Adrenal gland (tissue), 9 donors: ENCODE measurements at regions not wholly inside any gene's neighbourhood (a gene's known extent, or its start where the extent isn't known, plus 50 kb on each side); places are given as distances from the start of the nearest gene placed in this dataset.
"Not testable (repeated sequence)": the region's sequence is repeated elsewhere in the genome, so short reads cannot be mapped to it uniquely, and the experiment has no call there.

ENCODE experiments used
- DNase-seq, 7 donors: peaks; one replicate each; pipeline ENCODE4 v3.0.0-alpha.2; 2019 to 2020
- H3K27ac ChIP-seq, 5 donors: fragments of 200-600 bp; sonication (generic) in 4 of 5; 1 replicate in 3 of 5; 2 replicates in 2 of 5; pipeline versions ENCODE4 v1.5.1 to v1.8.0; 2016 to 2020; ENCODE audit warnings: mild to moderate bottlenecking in 1 of 5
- H3K27me3 ChIP-seq: fragments of 200-600 bp; 2 replicates; pipeline ENCODE4 v1.8.0; 2021
- H3K36me3 ChIP-seq, 2 donors: fragments of 200-600 bp; replicated peaks in 1 of 2; 1 replicate in 1 of 2; 2 replicates in 1 of 2; pipeline versions ENCODE4 v1.5.1 to v1.8.0; 2018 to 2022
- H3K4me1 ChIP-seq, 2 donors: fragments of 200-600 bp; replicated peaks in 1 of 2; 1 replicate in 1 of 2; 2 replicates in 1 of 2; pipeline versions ENCODE4 v1.5.1 to v1.8.0; 2018 to 2021
- H3K4me3 ChIP-seq, 4 donors: fragments of 200-600 bp; sonication (generic) in 3 of 4; one replicate each; pipeline ENCODE4 v1.5.1; 2016 to 2018
- H3K9me3 ChIP-seq, 3 donors: fragments of 200-600 bp; sonication (generic) in 1 of 3; replicated peaks in 1 of 3; 1 replicate in 2 of 3; 2 replicates in 1 of 3; pipeline versions ENCODE4 v1.5.1 to v1.8.0; 2016 to 2021
- CTCF ChIP-seq, 6 experiments: fragments of 450-650 bp in 4 of 6; fragments of 200-600 bp in 2 of 6; sonication (generic) in 1 of 6; IDR thresholded peaks; 1 replicate in 5 of 6; 2 replicates in 1 of 6; pipeline versions ENCODE4 v1.5.1 to v1.8.0; 2016 to 2021; ENCODE audit warnings: antibody characterized with exemption in 6 of 6, mild to moderate bottlenecking in 2 of 6, moderate library complexity in 1 of 6
- POLR2A ChIP-seq, 2 donors: fragments of 450-650 bp; IDR thresholded peaks; one replicate each; pipeline ENCODE4 v1.6.1; 2017; ENCODE audit warnings: antibody characterized with exemption in 2 of 2, mild to moderate bottlenecking in 2 of 2, moderate library complexity in 1 of 2
- WGBS, 4 donors: extraction: QIAGEN DNeasy Blood & Tissue Kit in 2 of 4; methylation state at CpG; one replicate each; pipeline versions ENCODE4 v1.1.5 to v1.1.7; 2013 to 2017; 5-methylcytosine and 5-hydroxymethylcytosine counted together
- intact Hi-C, 2 donors: fragments of 100-400 bp; cut with DNase I; formaldehyde crosslinking; loops; one replicate each; pipeline versions ENCODE4 v1.14.1 to v1.15.0; 2022 to 2023
- donor health status: healthy with polysubstance abuse.
- donor health status: Bipolar disorder and iron deficiency.
- donor health status: DM: yes; HTN: yes; CAD: no.
- donor health status: DM: no; HTN: no; CAD: no.
- donor health status: DM: no; HTN: no; CAD: no.

DNA sequence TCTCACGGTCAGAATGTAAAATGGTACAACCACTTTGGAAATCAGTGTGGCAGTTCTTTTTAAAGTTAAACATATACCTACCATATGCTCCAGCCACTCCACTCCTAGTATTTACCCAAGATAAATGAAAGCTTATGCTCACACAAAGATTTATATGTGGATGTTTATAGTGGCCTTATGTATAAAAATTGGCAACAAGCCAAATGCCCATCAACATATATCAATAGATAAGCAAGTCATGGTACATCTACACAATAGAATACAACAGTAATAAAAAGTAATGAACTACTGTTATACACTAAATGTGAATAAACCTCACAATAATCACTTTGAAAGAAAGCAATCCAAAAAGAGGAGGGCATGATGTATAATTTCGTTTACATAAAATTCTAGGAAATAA is 153.5 kb upstream of the LMCD1 start:
- no peaks in the 10 kb centered on the region for H3K36me3 ChIP-seq
- H3K9me3 ChIP-seq: peaks cover 0 to 4% (median 0%) of the 10 kb centered on the region in 3 donors
- WGBS, 4 donors: 86 to 94% (median 88%) methylated on average over 2 of the region's 2 CpGs
- H3K27ac ChIP-seq: no peak overlapping the region
- no peak for DNase-seq
- H3K27me3 ChIP-seq: no peaks in the 10 kb centered on the region
- TF ChIP-seq CTCF (IDR thresholded peaks at IDR 0.05) (no peak), POLR2A (IDR thresholded peaks at IDR 0.05) (no peak)
- H3K4me3 ChIP-seq: no peak overlapping the region
- intact Hi-C loops: no loop called here
- no peaks in the 10 kb centered on the region for H3K4me1 ChIP-seq

GRCh38 chr3:8352475-8352874 is 149.1 kb upstream of the LMCD1 start:
- no peak for DNase-seq
- TF ChIP-seq POLR2A (IDR thresholded peaks at IDR 0.05): no peak
- TF ChIP-seq CTCF (IDR thresholded peaks at IDR 0.05): no peak
- Histone ChIP-seq H3K27me3 (no peaks in the 10 kb centered on the region), H3K27ac (no peak overlapping the region), H3K36me3 (no peaks in the 10 kb centered on the region), H3K4me3 (no peak overlapping the region), H3K9me3 (no peaks in the 10 kb centered on the region), H3K4me1 (no peaks in the 10 kb centered on the region)
- intact Hi-C loops: no loop called here
- WGBS, 4 donors: 88 to 93% (median 90%) methylated on average over 2 of the region's 2 CpGs

DNA sequence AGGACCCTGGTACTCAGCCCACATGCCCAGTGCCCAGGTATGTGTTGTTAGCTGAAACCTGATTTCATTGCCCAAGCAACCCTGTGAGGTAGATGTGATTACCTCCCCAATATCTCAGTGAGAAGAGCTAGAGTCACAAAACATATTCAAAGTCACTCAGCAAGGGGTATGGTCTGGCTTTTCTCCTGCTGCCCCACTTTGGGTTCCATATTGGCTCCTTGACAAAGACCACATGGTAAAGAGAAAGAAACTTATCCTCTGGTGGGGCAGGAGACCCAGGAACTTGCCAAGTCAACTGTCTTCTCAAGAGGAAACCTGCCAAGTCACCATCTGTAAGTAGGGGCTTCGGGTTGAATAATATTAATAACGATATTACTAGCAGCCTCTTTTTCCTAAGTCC is 148.3 kb upstream of the LMCD1 start:
- TF ChIP-seq POLR2A (IDR thresholded peaks at IDR 0.05): no peak
- no peak for TF ChIP-seq CTCF (IDR thresholded peaks at IDR 0.05)
- Histone ChIP-seq H3K27ac (no peak overlapping the region), H3K36me3 (no peaks in the 10 kb centered on the region), H3K4me1 (no peaks in the 10 kb centered on the region), H3K27me3 (no peaks in the 10 kb centered on the region), H3K9me3 (no peaks in the 10 kb centered on the region), H3K4me3 (no peak overlapping the region)
- 94 to 97% (median 95%) methylated on average over 2 of the region's 2 CpGs for WGBS, 4 donors
- intact Hi-C loops: no loop called here
- DNase-seq: no peak

DNA sequence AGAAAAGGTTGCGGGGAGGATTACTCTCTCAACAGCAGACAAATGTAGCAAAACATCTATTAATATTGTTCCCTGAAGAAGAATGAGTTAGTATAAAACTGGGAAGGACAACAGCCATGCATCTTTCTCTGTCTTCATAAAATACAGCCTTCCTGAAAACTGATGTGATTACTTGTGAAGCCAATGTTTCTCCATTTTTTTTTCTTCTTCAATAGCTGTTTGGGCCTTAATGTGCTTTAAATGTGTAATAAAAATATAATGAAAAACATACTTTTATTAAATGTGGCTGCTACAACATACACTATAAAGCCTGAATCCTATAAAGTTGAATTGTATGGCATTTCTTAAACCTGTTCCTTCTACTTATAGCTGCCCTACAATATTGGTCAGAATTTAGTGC is 146.3 kb upstream of the LMCD1 start:
- intact Hi-C loops: no loop called here
- WGBS, 4 donors: 86 to 97% (median 97%) methylated on average over 1 of the region's 1 CpG
- TF ChIP-seq POLR2A (IDR thresholded peaks at IDR 0.05) (no peak), CTCF (IDR thresholded peaks at IDR 0.05) (no peak)
- no peaks in the 10 kb centered on the region for H3K27me3 ChIP-seq
- H3K9me3 ChIP-seq: no peaks in the 10 kb centered on the region
- H3K4me3 ChIP-seq: no peak overlapping the region
- no peaks in the 10 kb centered on the region for H3K36me3 ChIP-seq
- no peak overlapping the region for H3K27ac ChIP-seq
- DNase-seq: no peak
- H3K4me1 ChIP-seq: no peaks in the 10 kb centered on the region

DNA sequence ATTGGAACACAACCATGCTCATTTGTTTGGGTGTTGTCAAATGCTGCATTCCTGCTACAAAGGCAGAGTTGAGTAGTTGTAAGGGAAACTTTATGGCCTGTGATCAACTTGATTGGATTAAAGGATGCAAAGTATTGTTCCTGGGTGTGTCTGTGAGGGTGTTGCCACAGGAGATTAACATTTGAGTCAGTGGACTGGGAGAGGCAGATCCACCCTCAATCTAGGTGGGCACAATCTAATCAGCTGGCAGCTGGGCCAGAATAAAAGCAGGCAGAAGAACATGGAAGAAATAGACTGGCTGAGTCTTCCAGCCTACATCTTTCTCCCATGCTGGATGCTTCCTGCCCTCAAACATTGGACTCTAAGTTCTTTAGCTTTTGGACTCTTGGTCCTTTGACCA is 145.6 kb upstream of the LMCD1 start:
- H3K4me1 ChIP-seq, H3K9me3 ChIP-seq, H3K27ac ChIP-seq, DNase-seq, H3K36me3 ChIP-seq, H3K4me3 ChIP-seq, H3K27me3 ChIP-seq, intact Hi-C loops: not testable (repeated sequence)
